HG02610 (cell line): ENCODE measurements at regions not wholly inside any gene's neighbourhood (a gene's known extent, or its start where the extent isn't known, plus 50 kb on each side); places are given as distances from the start of the nearest gene placed in this dataset.

Experiments
- ATAC-seq: cut with Tn5 transposase; IDR thresholded peaks from one replicate; pipeline ENCODE4 v1.9.1; 2021; ENCODE audit warnings: mild to moderate bottlenecking, moderate library complexity; ENCODE audit not compliant: unreplicated experiment

- ATAC-seq: no peak
Observed at GRCh38 chr11:115769891-115770290, 265.7 kb upstream of the CADM1 start.

- ATAC-seq: no peak
Observed at GRCh38 chr11:115767883-115768282, 263.7 kb upstream of the CADM1 start.

GRCh38 chr11:115767047-115767802, 263.0 kb upstream of the CADM1 start:
- no peak for ATAC-seq

GRCh38 chr11:115766561-115766960, 262.3 kb upstream of the CADM1 start:
- ATAC-seq: no peak

GRCh38 chr11:115765803-115766239, 261.6 kb upstream of the CADM1 start:
- no peak for ATAC-seq

GRCh38 chr11:115764176-115764575, 260.0 kb upstream of the CADM1 start:
- no peak for ATAC-seq

- ATAC-seq: no peak
Observed at GRCh38 chr11:115761817-115762216, 257.6 kb upstream of the CADM1 start.

GRCh38 chr11:115761348-115761747, 257.1 kb upstream of the CADM1 start:
- ATAC-seq: no peak

- no peak for ATAC-seq
Observed at GRCh38 chr11:115760461-115761320, 256.5 kb upstream of the CADM1 start.

- no peak for ATAC-seq
Observed at GRCh38 chr11:115759622-115760460, 255.6 kb upstream of the CADM1 start.

GRCh38 chr11:115758011-115758410, 253.8 kb upstream of the CADM1 start:
- no peak for ATAC-seq

- no peak for ATAC-seq
Observed at GRCh38 chr11:115751243-115752015, 247.2 kb upstream of the CADM1 start.

- no peak for ATAC-seq
Observed at GRCh38 chr11:115745610-115746512, 241.6 kb upstream of the CADM1 start.

- no peak for ATAC-seq
Observed at GRCh38 chr11:115745066-115745465, 240.9 kb upstream of the CADM1 start.

GRCh38 chr11:115743719-115744118, 239.5 kb upstream of the CADM1 start:
- ATAC-seq: no peak

- no peak for ATAC-seq
Observed at GRCh38 chr11:115741376-115742107, 237.3 kb upstream of the CADM1 start.

GRCh38 chr11:115740324-115740723, 236.1 kb upstream of the CADM1 start:
- ATAC-seq: no peak

GRCh38 chr11:115739878-115740277, 235.7 kb upstream of the CADM1 start:
- ATAC-seq: no peak

GRCh38 chr11:115739146-115739545, 234.9 kb upstream of the CADM1 start:
- ATAC-seq: no peak
